ENCODE measurements at regions not wholly inside any gene's neighbourhood (a gene's known extent, or its start where the extent isn't known, plus 50 kb on each side); places are given as distances from the start of the nearest gene placed in this dataset.

- DNase-seq = no peak
Observed at GRCh38 chr3:40962721-40963120, 236.6 kb upstream of the CTNNB1 start.

- DNase-seq = no peak
Observed at GRCh38 chr3:40968666-40969065, 230.6 kb upstream of the CTNNB1 start.

GRCh38 chr3:40969341-40969740, 230.0 kb upstream of the CTNNB1 start:
- no peak for DNase-seq

GRCh38 chr3:40969756-40970466, 229.4 kb upstream of the CTNNB1 start:
- DNase-seq = no peak

- peak; percentile 21 for DNase-seq
Observed at GRCh38 chr3:40971191-40972168, 227.8 kb upstream of the CTNNB1 start.

GRCh38 chr3:40972350-40972749, 227.0 kb upstream of the CTNNB1 start:
- no peak for DNase-seq

- DNase-seq = no peak
Observed at GRCh38 chr3:40973141-40973540, 226.2 kb upstream of the CTNNB1 start.

- no peak for DNase-seq
Observed at GRCh38 chr3:40975711-40976121, 223.6 kb upstream of the CTNNB1 start.

- no peak for DNase-seq
Observed at GRCh38 chr3:40976241-40976640, 223.1 kb upstream of the CTNNB1 start.

GRCh38 chr3:40978442-40978841, 220.9 kb upstream of the CTNNB1 start:
- DNase-seq = no peak

- no peak for DNase-seq
Observed at GRCh38 chr3:40979962-40980361, 219.3 kb upstream of the CTNNB1 start.

GRCh38 chr3:40980467-40980866, 218.8 kb upstream of the CTNNB1 start:
- DNase-seq = no peak

- DNase-seq = no peak
Observed at GRCh38 chr3:40985195-40985594, 214.1 kb upstream of the CTNNB1 start.

GRCh38 chr3:40988468-40988867, 210.8 kb upstream of the CTNNB1 start:
- DNase-seq = no peak

- DNase-seq = no peak
Observed at GRCh38 chr3:40989141-40990061, 209.9 kb upstream of the CTNNB1 start.

GRCh38 chr3:40990062-40990456, 209.2 kb upstream of the CTNNB1 start:
- DNase-seq = no peak

- DNase-seq = no peak
Observed at GRCh38 chr3:40992023-40992422, 207.3 kb upstream of the CTNNB1 start.

- DNase-seq = no peak
Observed at GRCh38 chr3:40994611-40995010, 204.7 kb upstream of the CTNNB1 start.

- no peak for DNase-seq
Observed at GRCh38 chr3:40995271-40995670, 204.0 kb upstream of the CTNNB1 start.

- peak; percentile 32 for DNase-seq
Observed at GRCh38 chr3:40996382-40996781, 202.9 kb upstream of the CTNNB1 start.

- DNase-seq = no peak
Observed at GRCh38 chr3:40996827-40997710, 202.2 kb upstream of the CTNNB1 start.

All from eye (tissue), 1 donor.